ENCODE measurements at regions not wholly inside any gene's neighbourhood (a gene's known extent, or its start where the extent isn't known, plus 50 kb on each side); places are given as distances from the start of the nearest gene placed in this dataset.

GRCh38 chr5:123808461-123809380 is 296.7 kb downstream of the CSNK1G3 start:
- H3K9me3 ChIP-seq: no peaks in the 10 kb centered on the region
- H3K36me3 ChIP-seq: no peaks in the 10 kb centered on the region
- H3K27ac ChIP-seq: no peak overlapping the region
- WGBS, 2 donors: 87 to 88% methylated on average over 9 of the region's 9 CpGs
- FAIRE-seq (no peak), DNase-seq (no peak), ATAC-seq (no peak)
- H3K4me3 ChIP-seq: no peak overlapping the region
- TF ChIP-seq CTCF (IDR thresholded peaks at IDR 0.05): no peak
- H3K4me1 ChIP-seq: no peaks in the 10 kb centered on the region
- intact Hi-C loops (cut with DNase I): no loop called here
- no peaks in the 10 kb centered on the region for H3K27me3 ChIP-seq

GRCh38 chr5:123807177-123807945 is 295.4 kb downstream of the CSNK1G3 start:
- no peak for DNase-seq
- no peak for FAIRE-seq
- H3K9me3 ChIP-seq: no peaks in the 10 kb centered on the region

GRCh38 chr5:123806644-123807043 is 294.7 kb downstream of the CSNK1G3 start:
- ATAC-seq (no peak), DNase-seq (no peak)
- WGBS, 2 donors: 88 to 97% methylated on average over 1 of the region's 1 CpG

More at GRCh38 chr5:123807177-123807945, 295.4 kb downstream of the CSNK1G3 start:
- no peaks in the 10 kb centered on the region for H3K36me3 ChIP-seq
- no peak for TF ChIP-seq CTCF (IDR thresholded peaks at IDR 0.05)
- no peaks in the 10 kb centered on the region for H3K27me3 ChIP-seq
- H3K27ac ChIP-seq: no peak overlapping the region
- no peak overlapping the region for H3K4me3 ChIP-seq
- intact Hi-C loops (cut with DNase I): no loop called here
- WGBS, 2 donors: 73 to 74% methylated on average over 5 of the region's 5 CpGs
- no peak for ATAC-seq
- no peaks in the 10 kb centered on the region for H3K4me1 ChIP-seq

GRCh38 chr5:123805300-123805699 is 293.3 kb downstream of the CSNK1G3 start:
- no peak overlapping the region for H3K27ac ChIP-seq
- no peaks in the 10 kb centered on the region for H3K27me3 ChIP-seq
- TF ChIP-seq CTCF (IDR thresholded peaks at IDR 0.05): no peak
- DNase-seq (no peak), ATAC-seq (no peak), FAIRE-seq (no peak)
- no peaks in the 10 kb centered on the region for H3K4me1 ChIP-seq
- H3K9me3 ChIP-seq: no peaks in the 10 kb centered on the region
- intact Hi-C loops (cut with DNase I): no loop called here
- H3K4me3 ChIP-seq: no peak overlapping the region
- no peaks in the 10 kb centered on the region for H3K36me3 ChIP-seq

More at GRCh38 chr5:123806644-123807043, 294.7 kb downstream of the CSNK1G3 start:
- intact Hi-C loops (cut with DNase I): no loop called here
- H3K9me3 ChIP-seq: no peaks in the 10 kb centered on the region
- TF ChIP-seq CTCF (IDR thresholded peaks at IDR 0.05): no peak
- H3K4me3 ChIP-seq: no peak overlapping the region
- no peaks in the 10 kb centered on the region for H3K36me3 ChIP-seq
- no peak for FAIRE-seq
- H3K27ac ChIP-seq: no peak overlapping the region
- H3K27me3 ChIP-seq: no peaks in the 10 kb centered on the region
- no peaks in the 10 kb centered on the region for H3K4me1 ChIP-seq
